GM23248 (cell line): ENCODE measurements at regions not wholly inside any gene's neighbourhood (a gene's known extent, or its start where the extent isn't known, plus 50 kb on each side); places are given as distances from the start of the nearest gene placed in this dataset.

ENCODE experiments used
- DNase-seq: peaks from one replicate; pipeline ENCODE4 v3.0.0-alpha.2; 2015
- H2AFZ ChIP-seq: fragments of 200-600 bp; sonication (generic); 2 replicates; pipeline ENCODE4 v1.6.1; 2016; ENCODE audit warnings: antibody characterized with exemption
- H3F3A ChIP-seq: fragments of 200-600 bp; sonication (generic); 2 replicates; pipeline ENCODE4 v1.6.1; 2016; ENCODE audit warnings: mild to moderate bottlenecking, antibody characterized with exemption, mixed run types; ENCODE audit not compliant: insufficient read depth
- H3K27ac ChIP-seq: fragments of 200-600 bp; sonication (generic); 2 replicates; pipeline ENCODE4 v1.5.1; 2016; ENCODE audit warnings: mild to moderate bottlenecking
- H3K27me3 ChIP-seq: fragments of 200-600 bp; sonication (generic); replicated peaks from 2 replicates; pipeline ENCODE4 v1.6.1; 2016; ENCODE audit warnings: mild to moderate bottlenecking; ENCODE audit not compliant: insufficient read depth
- H3K36me3 ChIP-seq: fragments of 200-600 bp; sonication (generic); 2 replicates; pipeline ENCODE4 v1.6.1; 2016; ENCODE audit warnings: low read depth, mild to moderate bottlenecking
- H3K4me1 ChIP-seq: fragments of 200-600 bp; sonication (generic); 2 replicates; pipeline ENCODE4 v1.6.1; 2016; ENCODE audit warnings: mild to moderate bottlenecking; ENCODE audit not compliant: insufficient read depth
- H3K4me2 ChIP-seq: fragments of 200-600 bp; sonication (generic); one replicate; pipeline ENCODE4 v1.6.1; 2016; ENCODE audit warnings: mild to moderate bottlenecking; ENCODE audit not compliant: unreplicated experiment
- H3K4me3 ChIP-seq: fragments of 200-600 bp; sonication (generic); 2 replicates; pipeline ENCODE4 v1.5.1; 2016; ENCODE audit warnings: mild to moderate bottlenecking
- H3K79me2 ChIP-seq: fragments of 200-600 bp; sonication (generic); 2 replicates; pipeline ENCODE4 v1.6.1; 2016; ENCODE audit warnings: mild to moderate bottlenecking; ENCODE audit not compliant: insufficient read depth
- H3K9ac ChIP-seq: fragments of 200-600 bp; sonication (generic); 2 replicates; pipeline ENCODE4 v1.6.1; 2016; ENCODE audit warnings: mild to moderate bottlenecking
- H3K9me2 ChIP-seq: fragments of 200-600 bp; sonication (generic); 2 replicates; pipeline ENCODE4 v1.6.1; 2016; ENCODE audit warnings: mixed run types, mild to moderate bottlenecking, moderate library complexity; ENCODE audit not compliant: insufficient read depth
- H3K9me3 ChIP-seq: fragments of 200-600 bp; sonication (generic); one replicate; pipeline ENCODE4 v1.6.1; 2017; ENCODE audit warnings: low read depth
- H4K20me1 ChIP-seq: fragments of 200-600 bp; sonication (generic); 2 replicates; pipeline ENCODE4 v1.6.0; 2016; ENCODE audit not compliant: insufficient read depth
- EZH2 ChIP-seq: fragments of 200-600 bp; sonication (generic); IDR thresholded peaks from 2 replicates; pipeline ENCODE4 v1.6.1; 2018; ENCODE audit warnings: antibody characterized with exemption, mild to moderate bottlenecking; ENCODE audit not compliant: insufficient read depth, poor library complexity, severe bottlenecking
- EZH2phosphoT487 ChIP-seq: fragments of 200-600 bp; sonication (generic); IDR thresholded peaks from 2 replicates; pipeline ENCODE4 v1.6.1; 2018; ENCODE audit warnings: antibody characterized with exemption, moderate library complexity, mild to moderate bottlenecking, low read depth; ENCODE audit not compliant: insufficient read depth
- WGBS, 2 experiments: methylation state at CpG; one replicate each; pipeline ENCODE4 v1.1.6; 2015 to 2017; ENCODE audit warnings: low lambda C conversion rate in 2 of 2, low coverage in 1 of 2; ENCODE audit errors: missing lambda C conversion rate in 2 of 2; 5-methylcytosine and 5-hydroxymethylcytosine counted together
- in situ Hi-C: fragments of 300-500 bp; cut with MboI; formaldehyde crosslinking; loops from 2 replicates; pipeline ENCODE4 v1.15.0; 2020

DNA sequence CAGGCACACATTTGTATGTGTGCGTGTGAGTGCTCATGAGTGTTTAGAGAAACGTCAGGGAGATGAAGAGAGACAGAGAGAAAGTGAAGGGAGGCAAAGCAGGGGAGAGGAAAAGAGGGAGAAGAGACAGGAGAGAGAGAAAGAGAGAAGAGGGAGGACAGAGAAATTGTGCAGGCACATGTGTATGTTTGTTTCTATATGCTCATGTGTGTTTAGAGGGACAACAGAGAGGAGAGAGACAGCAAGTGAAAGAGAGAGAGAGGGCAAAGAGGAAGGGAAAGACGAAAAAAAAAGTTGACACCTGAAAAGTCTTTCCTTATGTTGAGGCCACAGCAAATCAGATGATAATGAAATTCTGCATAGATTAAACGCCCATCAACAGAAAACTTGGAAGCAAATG, 541.1 kb downstream of the TNS1 start:
- H3K27ac ChIP-seq, result no peak overlapping the region
- no peaks in the 10 kb centered on the region for H3K9me2 ChIP-seq
- WGBS, 2 experiments, result 78 to 84% methylated on average over 4 of the region's 4 CpGs
- no peak overlapping the region for H3K4me2 ChIP-seq
- H3K27me3 ChIP-seq, result no peaks in the 10 kb centered on the region
- H3K9me3 ChIP-seq, result no peaks in the 10 kb centered on the region
- H3F3A ChIP-seq, result peaks cover 10% of the 10 kb centered on the region; the same call in 1 of the 2 replicates
- no peaks in the 10 kb centered on the region for H3K79me2 ChIP-seq
- no peak overlapping the region for H2AFZ ChIP-seq
- peaks cover 12% of the 10 kb centered on the region; the same call in 1 of the 2 replicates for H3K4me1 ChIP-seq
- no peak overlapping the region for H3K4me3 ChIP-seq
- no peaks in the 10 kb centered on the region for H3K36me3 ChIP-seq
- no peaks in the 10 kb centered on the region for H4K20me1 ChIP-seq
- H3K9ac ChIP-seq, result no peak overlapping the region
- no peak for DNase-seq
- TF ChIP-seq EZH2 (no peak), EZH2phosphoT487 (no peak)
- in situ Hi-C loops, result no loop called here

DNA sequence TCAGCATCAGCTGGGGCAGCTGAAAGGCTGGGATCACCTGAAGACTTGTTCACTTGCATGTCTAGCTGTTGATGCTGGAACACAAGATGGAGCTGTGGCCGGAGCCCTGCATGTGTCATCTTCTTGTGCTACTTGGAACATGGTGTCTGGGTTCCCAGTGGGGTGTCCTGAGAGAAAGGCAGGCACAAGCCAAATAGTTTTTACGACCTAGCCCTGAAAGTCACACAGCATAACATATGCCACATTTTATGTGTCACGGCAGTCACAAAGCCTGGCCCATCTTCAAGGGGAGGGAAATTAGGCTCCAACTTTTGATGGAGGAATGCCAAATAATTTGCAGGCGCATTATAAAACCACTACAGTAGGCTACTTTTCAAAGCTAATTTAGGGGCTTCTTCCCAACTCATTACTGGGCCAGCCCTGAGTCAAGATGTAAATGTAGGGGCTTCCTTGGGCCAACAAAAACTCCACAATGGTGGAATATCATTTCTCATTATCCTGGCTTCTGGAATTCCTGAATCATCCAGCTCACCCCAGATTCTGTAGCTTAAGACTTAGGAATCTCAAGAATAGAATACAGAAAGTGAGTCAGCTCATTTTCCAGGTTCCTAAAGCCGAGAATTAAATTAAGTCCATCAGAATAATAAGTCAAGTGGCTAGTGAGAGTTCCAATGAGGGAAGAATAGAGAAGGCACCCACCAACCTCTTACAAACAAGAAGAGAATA, 543.0 kb downstream of the TNS1 start:
- DNase-seq, result peak; percentile 42
- Histone ChIP-seq H4K20me1 (no peaks in the 10 kb centered on the region), H3K4me2 (no peak overlapping the region), H3K4me3 (no peak overlapping the region), H3K27me3 (no peaks in the 10 kb centered on the region), H2AFZ (no peak overlapping the region), H3K27ac (no peak overlapping the region), H3K36me3 (no peaks in the 10 kb centered on the region), H3F3A (peaks cover 10% of the 10 kb centered on the region; the same call in 1 of the 2 replicates), H3K9ac (no peak overlapping the region), H3K9me2 (no peaks in the 10 kb centered on the region), H3K79me2 (no peaks in the 10 kb centered on the region), H3K4me1 (peaks cover 5% of the 10 kb centered on the region; the same call in 1 of the 2 replicates), H3K9me3 (no peaks in the 10 kb centered on the region)
- in situ Hi-C loops, result no loop called here
- TF ChIP-seq EZH2phosphoT487 (no peak), EZH2 (no peak)
- WGBS, 2 experiments, result 16 to 18% methylated on average over 5 of the region's 5 CpGs

GRCh38 chr2:217459016-217459415, 543.8 kb downstream of the TNS1 start:
- Histone ChIP-seq H3K27ac (no peak overlapping the region), H3K9me2 (no peaks in the 10 kb centered on the region), H3K9ac (no peak overlapping the region), H4K20me1 (no peaks in the 10 kb centered on the region), H3K36me3 (no peaks in the 10 kb centered on the region), H3K4me2 (no peak overlapping the region), H3F3A (peaks cover 10% of the 10 kb centered on the region; the same call in 1 of the 2 replicates), H3K27me3 (no peaks in the 10 kb centered on the region), H2AFZ (no peak overlapping the region), H3K4me3 (no peak overlapping the region), H3K4me1 (peaks cover 5% of the 10 kb centered on the region; the same call in 1 of the 2 replicates), H3K79me2 (no peaks in the 10 kb centered on the region), H3K9me3 (no peaks in the 10 kb centered on the region)
- TF ChIP-seq EZH2 (no peak), EZH2phosphoT487 (no peak)
- DNase-seq, result no peak
- WGBS, 2 experiments, result 92 to 94% methylated on average over 2 of the region's 2 CpGs
- in situ Hi-C loops, result no loop called here

- Histone ChIP-seq H3K27me3 (no peaks in the 10 kb centered on the region), H2AFZ (no peak overlapping the region), H3K4me1 (peaks cover 11% of the 10 kb centered on the region), H3K36me3 (no peaks in the 10 kb centered on the region), H3K9me3 (no peaks in the 10 kb centered on the region), H4K20me1 (no peaks in the 10 kb centered on the region), H3F3A (peaks cover 10% of the 10 kb centered on the region; the same call in 1 of the 2 replicates), H3K4me3 (no peak overlapping the region), H3K79me2 (no peaks in the 10 kb centered on the region), H3K27ac (no peak overlapping the region), H3K9me2 (no peaks in the 10 kb centered on the region), H3K4me2 (no peak overlapping the region), H3K9ac (no peak overlapping the region)
- no peak for TF ChIP-seq EZH2phosphoT487
- no peak for TF ChIP-seq EZH2
- WGBS, 2 experiments, result 89 to 91% methylated on average over 2 of the region's 2 CpGs
- in situ Hi-C loops, result no loop called here
- no peak for DNase-seq
These were observed 546.8 kb downstream of the TNS1 start for GRCh38 chr2:217456016-217456415.
